ENCODE measurements at regions not wholly inside any gene's neighbourhood (a gene's known extent, or its start where the extent isn't known, plus 50 kb on each side); places are given as distances from the start of the nearest gene placed in this dataset.
"Not testable (repeated sequence)": the region's sequence is repeated elsewhere in the genome, so short reads cannot be mapped to it uniquely, and the experiment has no call there.

DNA sequence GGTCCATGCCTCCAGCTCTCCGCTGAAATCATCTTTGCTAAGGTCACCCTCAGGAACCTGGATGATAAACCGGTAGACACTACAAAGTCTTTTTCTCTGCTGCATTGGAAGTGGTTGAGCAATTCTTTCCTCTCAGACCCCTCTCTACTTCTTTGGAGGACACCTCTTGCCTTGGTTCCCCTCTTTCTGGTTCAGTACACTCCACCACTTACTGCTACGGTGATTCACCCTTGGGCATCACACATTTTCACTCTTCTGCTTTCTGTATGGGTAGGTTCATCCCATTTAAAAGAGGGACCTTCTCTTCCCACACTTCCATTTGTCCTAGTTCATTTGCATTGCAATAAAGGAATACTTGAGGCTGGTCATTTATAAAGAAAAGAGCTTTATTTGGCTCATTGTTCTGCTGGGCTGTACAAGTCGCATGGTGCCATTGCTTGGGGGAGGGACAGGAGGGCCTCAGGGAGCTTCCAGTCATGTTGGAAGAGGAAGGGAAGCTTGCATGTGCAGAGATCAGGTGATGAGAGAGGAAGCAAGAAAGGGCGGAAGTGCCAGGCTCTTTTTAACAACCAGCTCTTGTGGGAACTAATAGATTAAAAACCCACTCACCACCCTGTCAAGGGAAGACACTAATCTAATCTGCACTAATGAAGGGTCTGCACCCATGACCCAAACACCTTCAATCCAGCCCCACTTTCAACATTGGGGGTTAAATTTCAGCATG, 149.7 kb upstream of the TMEM170B start:
- no peak for FAIRE-seq
- no peak for DNase-seq (ENCODE audit: low spot score)

DNA sequence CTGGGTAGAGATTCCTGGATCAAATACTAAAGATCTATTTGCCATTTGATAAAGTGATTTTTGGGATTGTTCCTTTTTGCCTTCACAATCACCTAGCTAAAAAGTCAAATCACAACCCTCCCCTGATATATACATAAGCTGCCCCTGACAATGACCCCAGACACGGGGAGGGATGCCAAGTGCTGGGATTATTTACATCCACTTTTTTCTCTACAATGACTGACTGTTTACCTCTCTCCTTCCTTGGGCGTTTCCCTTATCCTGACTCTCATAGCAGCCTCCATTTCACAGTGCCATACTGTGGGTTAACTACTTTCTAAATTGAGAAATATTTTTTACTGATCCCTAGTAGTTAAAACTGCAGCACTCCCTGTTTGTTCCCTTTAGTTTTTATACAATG, 150.8 kb upstream of the TMEM170B start:
- FAIRE-seq (no peak), DNase-seq (ENCODE audit: low spot score) (no peak)

DNA sequence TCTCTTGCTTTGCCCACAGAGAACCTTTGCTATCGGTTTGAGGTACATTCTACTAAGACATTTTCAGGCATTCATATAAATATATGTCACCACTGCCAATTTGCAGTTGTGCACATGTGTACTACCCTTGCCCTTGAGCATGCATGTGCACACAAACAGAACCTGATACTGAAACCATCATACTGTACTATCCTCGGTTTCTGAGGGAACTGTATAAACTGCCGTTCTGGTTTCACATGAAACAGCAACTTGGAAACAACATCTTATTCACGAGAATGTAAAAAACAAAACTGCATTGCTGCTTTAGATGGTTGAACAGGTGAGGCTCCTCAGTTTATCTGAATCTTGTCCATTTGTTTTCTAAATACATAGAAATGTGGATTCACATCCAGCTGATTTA, 151.2 kb upstream of the TMEM170B start:
- no peak for FAIRE-seq
- no peak for DNase-seq (ENCODE audit: low spot score)

DNA sequence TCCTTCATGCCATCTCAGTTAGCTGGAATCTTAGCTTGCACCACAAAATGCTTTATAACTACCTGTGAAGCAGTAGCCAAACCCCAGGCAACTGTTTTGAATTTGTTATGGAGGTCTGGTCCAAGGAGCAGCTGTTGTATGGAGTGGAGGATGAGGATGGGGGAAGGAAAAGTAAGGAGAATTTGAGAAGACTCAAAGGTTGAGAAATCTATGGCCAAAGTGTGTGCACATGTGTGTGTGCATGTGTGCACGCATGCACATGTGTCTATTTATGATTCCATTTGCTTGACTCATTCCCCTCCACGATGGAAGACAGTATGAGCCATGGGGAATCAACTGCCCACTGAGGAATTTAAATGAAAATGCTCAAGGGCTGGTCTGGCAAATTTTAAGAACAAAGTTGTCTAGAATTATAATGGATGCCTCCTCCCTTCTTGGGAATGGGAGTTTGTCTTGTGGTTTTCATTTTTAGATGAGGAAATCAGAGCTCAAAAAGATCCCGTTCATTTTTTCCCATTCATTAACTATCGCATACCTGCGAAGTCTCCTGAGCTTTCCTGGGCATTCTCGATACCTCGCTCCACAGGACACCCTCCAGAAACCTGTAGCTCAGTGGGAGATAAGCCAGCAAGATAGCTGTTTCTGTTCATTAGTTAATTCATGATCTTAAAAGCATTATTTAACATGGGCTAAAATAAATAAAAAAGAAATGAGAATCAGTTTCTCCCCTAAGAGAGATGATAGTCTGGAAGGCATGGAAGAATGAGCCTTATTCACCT, 152.3 kb upstream of the NEDD9 start:
- no peak for FAIRE-seq
- DNase-seq (ENCODE audit: low spot score) = no peak

DNA sequence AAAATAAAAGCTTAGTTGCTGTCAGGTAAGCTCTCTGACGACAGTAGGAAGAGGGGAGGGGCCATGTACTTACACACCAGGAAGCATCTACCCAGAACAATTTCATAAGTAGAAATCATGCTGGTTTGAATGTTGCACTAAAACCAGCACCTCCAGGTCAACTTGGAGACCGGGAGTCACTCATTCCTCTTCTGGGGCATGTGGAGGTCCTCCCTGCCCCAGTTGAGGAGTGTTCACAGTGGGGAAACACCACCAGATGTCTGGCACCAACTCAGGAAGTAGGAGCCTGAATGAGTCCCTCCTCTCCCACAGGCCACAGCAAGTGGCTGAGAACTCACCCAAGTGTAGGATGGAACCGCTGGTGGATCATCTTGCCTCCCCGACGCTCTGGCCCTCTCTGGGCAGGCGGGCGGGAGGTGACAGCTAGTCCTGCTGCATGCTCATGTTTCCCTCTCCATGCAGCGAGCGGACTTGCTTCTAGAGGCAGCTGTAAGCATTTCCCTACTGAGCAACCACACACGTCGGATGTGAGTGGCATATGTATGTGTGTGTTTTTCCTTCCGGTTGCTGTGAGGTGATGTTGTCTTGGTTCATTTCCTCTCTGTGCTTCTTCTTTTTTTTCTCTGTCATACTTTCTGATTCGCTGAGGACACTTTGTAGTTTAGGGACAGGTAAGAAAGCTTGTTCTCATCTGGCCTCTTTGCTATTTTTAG, 149.5 kb upstream of the NEDD9 start:
- peak; percentile 19 for DNase-seq (ENCODE audit: low spot score)

DNA sequence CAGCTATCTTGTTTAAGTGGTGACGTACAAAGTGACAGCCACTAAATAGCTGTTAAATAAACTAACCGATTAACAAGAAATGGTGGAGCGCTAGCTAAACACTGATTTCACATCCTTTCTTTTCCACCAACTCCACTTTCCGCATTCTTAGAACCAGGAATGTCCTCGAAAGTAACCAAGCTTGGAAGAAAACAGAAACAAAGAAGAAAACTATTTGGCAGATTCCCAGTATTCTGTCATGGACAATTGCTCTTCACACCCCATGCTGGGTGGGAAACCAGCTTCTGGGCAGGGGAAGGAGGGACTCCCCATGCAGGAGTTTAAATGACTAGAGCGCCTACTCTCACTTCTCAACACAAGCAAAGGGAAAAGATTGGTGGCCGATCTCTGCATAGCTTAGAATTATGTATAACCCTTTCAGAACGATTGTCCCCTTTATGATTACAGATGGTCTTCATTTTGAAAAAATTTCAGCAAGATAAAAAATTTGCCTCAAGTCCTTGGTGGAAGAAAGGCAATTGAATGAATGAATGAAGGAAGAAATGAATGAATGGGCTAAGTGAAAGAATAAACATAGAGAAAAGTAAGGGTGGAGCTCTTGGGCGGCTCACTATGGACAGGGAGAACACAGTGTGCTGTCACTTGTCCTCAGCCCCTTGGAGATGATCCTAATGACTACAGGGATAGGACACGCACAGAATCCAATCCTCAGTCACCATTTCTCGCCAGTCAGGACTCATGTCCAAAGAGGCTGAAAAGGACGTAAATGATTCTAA, 148.7 kb upstream of the NEDD9 start:
- DNase-seq (ENCODE audit: low spot score) (peak; percentile 81), FAIRE-seq (peak; percentile 90)

More for the DNA sequence above, 149.5 kb upstream of the NEDD9 start:
- FAIRE-seq = no peak

DNA sequence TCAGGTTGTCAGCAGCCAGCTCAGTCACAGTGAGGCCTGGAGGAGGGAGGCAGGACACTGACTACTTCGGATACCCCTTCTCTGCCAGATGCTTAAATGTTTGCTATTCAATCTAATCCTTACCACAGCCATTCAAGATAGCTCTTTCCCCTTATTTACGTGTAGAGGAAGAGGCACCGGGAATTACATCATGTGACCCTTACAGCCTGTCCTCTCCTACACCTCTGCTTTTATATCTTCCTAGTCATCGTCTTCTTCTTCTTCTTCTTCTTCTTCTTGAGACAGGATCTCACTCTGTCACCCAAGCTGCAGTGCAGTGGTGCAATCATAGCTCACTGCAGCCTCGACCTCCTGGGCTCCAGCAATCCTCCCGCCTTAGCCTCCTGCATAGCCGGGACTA, 148.1 kb upstream of the NEDD9 start:
- FAIRE-seq = no peak
- DNase-seq (ENCODE audit: low spot score) = no peak

DNA sequence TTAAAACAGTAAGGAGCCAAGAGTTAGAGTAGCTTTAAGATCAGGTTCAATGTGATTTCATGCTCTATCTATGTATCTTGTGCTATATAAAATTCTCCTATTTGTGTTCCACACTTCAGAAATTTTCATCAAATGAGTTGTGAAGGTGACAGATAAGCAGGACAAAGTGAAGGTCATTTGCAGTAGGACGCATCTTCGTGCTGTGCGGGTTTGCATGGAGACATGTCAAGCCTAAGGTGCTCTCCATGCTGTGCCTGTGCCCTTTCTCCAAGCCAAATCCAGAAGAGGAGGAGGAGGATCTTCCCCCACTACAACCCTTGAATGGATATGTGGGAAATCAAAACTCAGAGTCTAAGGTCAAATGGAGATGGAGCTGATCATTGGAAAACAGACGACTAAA, 147.3 kb upstream of the NEDD9 start:
- FAIRE-seq (no peak), DNase-seq (ENCODE audit: low spot score) (no peak)

DNA sequence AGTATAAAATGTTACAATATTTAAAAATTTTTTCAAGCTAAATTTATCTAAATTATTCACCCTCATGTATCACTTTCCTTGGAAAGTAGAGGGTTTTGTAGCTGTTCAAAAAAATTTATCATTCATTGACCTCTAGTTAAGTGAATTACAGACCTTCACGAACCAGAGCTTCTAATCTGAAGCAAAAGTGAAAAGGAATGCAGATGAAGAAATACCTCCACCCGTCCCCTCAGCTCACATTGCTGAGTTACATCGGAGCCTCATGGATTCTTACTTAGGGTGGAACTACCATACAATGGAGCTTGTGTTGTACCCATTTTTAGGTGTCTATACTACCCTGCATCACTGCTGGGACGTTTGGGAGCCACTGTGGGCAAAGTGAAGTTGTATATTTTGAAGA, 146.2 kb upstream of the NEDD9 start:
- no peak for DNase-seq (ENCODE audit: low spot score)
- FAIRE-seq = no peak

DNA sequence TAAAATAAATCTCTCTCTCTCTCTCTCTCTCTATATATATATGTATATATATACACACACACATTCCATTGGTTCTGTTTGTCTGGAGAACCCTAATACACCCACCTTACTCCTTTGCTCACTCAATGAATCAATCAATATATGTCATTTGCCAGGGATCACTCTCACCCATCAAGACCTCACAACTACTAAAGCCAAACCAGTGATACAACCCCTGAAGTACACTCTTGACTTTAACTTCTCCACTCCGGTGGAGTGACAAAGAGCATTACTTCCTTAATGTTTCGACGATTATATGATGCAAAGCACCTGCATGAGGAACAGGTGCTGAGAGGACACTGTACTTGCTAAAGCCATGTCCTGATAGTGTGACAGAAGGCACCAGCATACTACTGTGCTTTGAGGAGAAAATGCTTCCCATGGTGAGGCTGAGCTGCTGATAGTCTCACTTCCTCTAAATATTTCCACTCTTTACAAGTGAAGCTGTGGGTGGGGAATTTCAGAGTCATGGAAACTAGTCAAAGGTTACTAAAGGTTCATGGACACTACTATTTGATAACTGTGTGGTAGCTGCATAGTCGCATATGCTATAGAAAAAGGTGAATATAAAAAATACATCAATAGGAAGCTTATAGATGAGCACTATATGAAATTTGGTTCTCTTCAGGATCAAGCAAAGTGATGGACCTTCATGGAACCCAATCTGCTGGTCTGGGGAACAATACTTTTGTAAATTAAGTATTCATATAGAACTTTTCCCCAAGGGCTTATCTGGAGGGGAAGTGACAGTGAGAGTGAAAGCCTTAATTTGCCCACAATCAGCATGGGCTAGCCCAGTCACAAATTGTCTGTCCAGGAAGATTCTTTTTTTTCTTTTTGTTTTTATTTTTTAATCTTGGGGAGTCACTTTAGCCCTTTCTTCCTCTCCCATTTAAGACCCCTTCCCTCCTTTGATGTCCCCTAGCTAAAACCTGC, 141.9 kb upstream of the NEDD9 start:
- FAIRE-seq = no peak
- no peak for DNase-seq (ENCODE audit: low spot score)

DNA sequence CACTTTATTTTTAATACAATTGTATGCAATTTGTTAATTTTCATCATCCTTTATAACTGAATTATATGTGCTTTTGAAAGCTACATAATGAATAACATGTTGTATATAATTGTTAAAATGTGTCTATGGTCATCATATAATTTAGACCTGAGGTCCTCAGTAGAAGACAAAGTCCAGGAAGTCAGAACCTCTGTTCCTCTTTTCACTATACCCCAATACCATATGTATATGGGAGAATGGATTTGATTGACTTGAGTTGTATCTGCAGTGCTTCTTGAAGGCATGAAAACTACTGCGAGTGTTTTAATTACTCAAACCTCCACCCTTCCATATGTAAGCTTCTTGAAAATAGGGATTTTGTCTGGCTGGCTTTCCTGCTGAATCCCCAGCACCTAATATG, 140.7 kb upstream of the NEDD9 start:
- no peak for FAIRE-seq
- no peak for DNase-seq (ENCODE audit: low spot score)

DNA sequence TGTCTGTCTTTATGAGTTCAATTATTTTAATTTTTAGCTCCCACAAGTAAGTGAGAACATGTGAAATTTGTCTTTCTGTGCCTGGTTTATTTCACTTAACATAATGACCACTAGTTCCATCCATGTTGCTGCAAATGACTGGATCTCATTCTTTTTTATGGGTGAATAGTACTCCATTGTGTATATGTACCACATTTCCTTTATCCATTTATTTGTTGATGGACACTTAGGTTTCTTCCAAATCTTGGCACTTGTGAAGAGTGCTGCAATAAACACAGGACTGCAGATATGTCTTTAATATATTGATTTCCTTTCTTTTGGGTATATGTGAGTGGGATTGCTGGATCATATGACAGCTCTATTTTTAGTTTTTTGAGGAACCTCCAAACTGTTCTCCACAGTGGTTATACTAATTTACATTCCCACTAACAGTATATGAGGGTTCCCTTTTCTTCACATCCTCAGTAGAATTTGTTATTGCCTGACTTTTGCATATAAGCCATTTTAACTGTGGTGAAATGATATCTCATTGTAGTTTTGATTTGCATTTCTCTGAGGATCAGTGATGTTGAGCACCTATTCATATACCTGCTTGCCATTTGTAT, 139.8 kb upstream of the NEDD9 start:
- not testable (repeated sequence) for FAIRE-seq

DNA sequence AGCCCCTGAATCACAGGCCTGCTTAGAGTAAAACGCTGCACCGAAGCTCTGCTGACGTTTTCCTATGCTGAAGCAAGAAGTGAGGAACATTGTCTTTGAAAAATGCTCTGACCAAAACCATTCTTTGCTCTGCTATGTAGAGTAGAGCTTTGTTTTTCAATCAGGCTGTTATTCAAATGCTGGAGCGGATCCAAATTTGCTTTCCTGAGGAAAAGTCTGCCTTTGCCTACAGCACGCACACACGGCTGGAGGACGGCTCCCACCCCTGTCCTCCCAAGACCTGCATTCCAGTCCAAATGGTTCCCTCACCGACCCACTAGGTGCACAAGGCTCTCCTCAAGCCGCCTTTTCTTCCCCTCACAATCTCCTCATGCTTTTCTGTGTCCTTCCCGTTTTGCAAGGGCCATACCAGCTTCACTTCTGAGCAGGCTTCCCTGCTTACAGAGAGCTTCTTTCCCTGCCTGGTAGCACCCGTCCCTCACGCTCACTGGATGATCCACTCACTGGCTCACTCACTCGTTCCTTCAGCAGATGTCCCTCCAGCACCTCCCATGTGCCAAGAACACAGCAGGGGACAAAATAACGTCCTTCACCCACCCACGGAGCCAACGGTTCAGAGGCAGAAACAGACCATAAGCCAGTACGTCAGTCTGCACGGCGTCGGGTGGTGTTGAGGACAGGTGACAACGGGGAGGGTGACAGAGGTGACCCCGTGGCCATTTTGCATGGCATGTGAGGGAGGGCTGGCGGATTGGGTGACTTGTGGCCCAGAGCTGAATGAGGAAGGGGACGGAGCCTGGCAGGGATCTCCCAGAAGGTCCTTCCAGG, 137.9 kb upstream of the NEDD9 start:
- DNase-seq (ENCODE audit: low spot score) (no peak), FAIRE-seq (no peak)

More for the DNA sequence above, 139.8 kb upstream of the NEDD9 start:
- DNase-seq (ENCODE audit: low spot score) = not testable (repeated sequence)

DNA sequence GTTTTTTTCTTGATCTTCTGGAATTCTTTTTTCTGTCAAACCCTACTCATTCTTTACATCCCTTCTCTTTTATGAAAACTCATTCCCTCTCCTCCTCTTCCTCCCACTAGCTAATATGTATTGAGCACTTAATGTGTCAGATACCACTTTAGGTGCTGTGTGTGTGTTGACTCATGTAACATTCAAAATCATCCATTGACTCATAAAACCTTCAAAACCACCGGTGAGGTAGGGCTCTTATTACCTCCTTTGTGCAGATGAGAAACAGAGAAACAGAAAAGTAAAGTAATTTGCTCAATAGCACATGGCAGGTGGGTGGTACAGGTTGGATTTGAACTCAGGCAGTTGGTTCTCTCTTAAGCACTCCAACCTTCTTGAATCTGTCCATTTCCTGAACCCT, 136.3 kb upstream of the NEDD9 start:
- peak; percentile 95 for FAIRE-seq
- peak; percentile 84 for DNase-seq (ENCODE audit: low spot score)

DNA sequence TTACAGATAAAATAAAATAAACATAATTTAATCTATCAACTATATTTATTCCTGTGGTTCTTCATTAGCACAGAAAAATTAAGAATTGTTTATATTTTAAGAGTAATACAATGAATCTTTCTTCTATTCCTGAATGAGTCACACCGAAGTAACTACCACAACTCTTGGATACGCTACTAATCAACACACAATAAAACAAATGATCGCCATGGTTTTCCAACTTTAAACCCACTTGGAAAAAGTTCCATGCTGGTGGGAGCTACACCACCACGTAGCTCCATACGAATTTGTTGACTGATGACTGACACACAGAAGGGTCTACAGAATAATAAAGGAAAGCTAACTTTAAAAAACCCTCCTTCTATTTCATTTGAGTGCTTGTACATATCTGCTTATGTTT, 135.8 kb upstream of the NEDD9 start:
- FAIRE-seq (peak; percentile 35), DNase-seq (ENCODE audit: low spot score) (peak; percentile 67)

DNA sequence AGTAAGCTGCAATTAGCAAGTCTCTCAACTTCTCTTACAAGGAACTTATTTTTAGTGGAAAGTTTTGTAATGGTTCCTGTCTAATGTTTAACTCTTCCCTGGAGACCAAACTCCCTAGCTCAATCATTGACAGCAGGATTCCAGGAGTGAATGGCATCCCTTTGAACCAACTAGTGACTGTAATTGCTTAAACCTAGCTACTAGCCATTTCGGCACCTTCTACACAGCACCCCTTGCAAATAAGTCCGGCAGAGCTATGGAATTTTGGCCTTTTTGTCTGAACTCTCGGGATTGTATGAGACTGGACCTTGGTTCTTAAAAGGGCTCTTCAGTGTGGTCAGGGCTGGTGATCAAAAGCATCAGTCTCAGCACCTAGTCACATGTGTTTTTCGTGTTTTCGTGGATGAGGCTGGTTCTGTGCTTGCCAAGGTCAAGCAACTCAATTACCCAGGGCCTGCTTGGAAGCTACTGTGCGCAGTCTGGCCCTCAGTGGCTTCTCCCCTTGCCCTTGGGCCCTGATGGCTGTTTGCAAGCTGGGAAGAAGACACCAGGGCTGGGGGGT, 135.3 kb upstream of the NEDD9 start:
- FAIRE-seq = peak; percentile 94
- DNase-seq (ENCODE audit: low spot score) = peak; percentile 89

DNA sequence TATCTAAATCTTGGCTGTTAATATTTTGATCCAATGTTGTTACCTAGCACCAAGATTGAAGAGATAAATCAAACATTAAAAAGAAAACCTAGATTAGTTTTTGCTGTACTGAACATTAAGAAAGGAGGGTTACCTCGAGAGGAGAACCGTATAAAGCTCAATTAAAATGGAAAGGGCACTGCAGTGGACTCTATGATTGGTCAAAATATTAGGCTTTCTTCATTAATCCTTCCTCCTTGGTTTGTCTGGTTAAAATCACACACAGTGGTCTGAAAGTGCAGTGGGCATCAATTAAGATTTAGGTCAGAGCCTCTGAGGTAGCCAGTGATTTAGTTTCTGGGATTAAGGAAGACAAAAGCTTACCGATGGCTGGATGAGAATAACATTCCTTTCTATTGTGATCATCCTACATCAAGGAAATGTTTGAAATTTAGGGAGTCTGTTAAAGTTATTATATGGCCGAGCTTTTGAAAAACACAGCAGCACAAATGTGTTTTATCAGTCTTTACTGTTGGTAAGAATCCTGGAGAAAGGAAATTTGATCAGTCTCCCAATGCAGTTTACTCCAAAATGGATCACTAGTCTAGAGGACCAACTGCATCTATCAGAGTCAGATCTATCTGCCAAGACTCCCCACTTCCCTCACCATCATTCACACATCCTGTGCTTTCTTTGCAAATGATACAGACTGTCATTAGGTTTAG, 134.6 kb upstream of the NEDD9 start:
- DNase-seq (ENCODE audit: low spot score) = peak; percentile 77
- FAIRE-seq = no peak
